Neural progenitor cell (in vitro differentiated cells): ENCODE measurements at regions not wholly inside any gene's neighbourhood (a gene's known extent, or its start where the extent isn't known, plus 50 kb on each side); places are given as distances from the start of the nearest gene placed in this dataset.

Experiments used
- CTCF ChIP-seq: fragments of 200-600 bp; sonication (generic); IDR thresholded peaks from 2 replicates; pipeline ENCODE4 v1.5.1; 2017; ENCODE audit warnings: antibody characterized with exemption, mild to moderate bottlenecking
- EZH2 ChIP-seq: fragments of 200-600 bp; sonication (generic); IDR thresholded peaks from 2 replicates; pipeline ENCODE4 v1.6.1; 2017; ENCODE audit warnings: antibody characterized with exemption, mild to moderate bottlenecking, moderate library complexity

GRCh38 chr6:26285143-26286134 lies 79.6 kb upstream of the BTN3A2 start:
- TF ChIP-seq EZH2 (no peak), CTCF (no peak)
